Loucy (cell line): ENCODE measurements at regions not wholly inside any gene's neighbourhood (a gene's known extent, or its start where the extent isn't known, plus 50 kb on each side); places are given as distances from the start of the nearest gene placed in this dataset.

ENCODE experiments used
- H2AFZ ChIP-seq: fragments of 200-600 bp; sonication (generic); 2 replicates; pipeline ENCODE4 v1.6.0; 2016; ENCODE audit warnings: antibody characterized with exemption, mild to moderate bottlenecking, low read length, moderate library complexity
- H3F3A ChIP-seq: fragments of 200-600 bp; 2 replicates; pipeline ENCODE4 v1.6.0; 2016; ENCODE audit warnings: antibody characterized with exemption, low read depth, mild to moderate bottlenecking
- H3K27me3 ChIP-seq: fragments of 200-600 bp; sonication (generic); 2 replicates; pipeline ENCODE4 v1.6.1; 2014; ENCODE audit warnings: low read length, mild to moderate bottlenecking; ENCODE audit not compliant: insufficient read depth, poor library complexity, severe bottlenecking
- H3K36me3 ChIP-seq: fragments of 200-600 bp; sonication (generic); 2 replicates; pipeline ENCODE4 v1.6.1; 2016; ENCODE audit warnings: low read length; ENCODE audit not compliant: insufficient read depth
- H3K4me1 ChIP-seq: fragments of 200-600 bp; sonication (generic); 2 replicates; pipeline ENCODE4 v1.5.1; 2014; ENCODE audit warnings: low read length, mild to moderate bottlenecking; ENCODE audit not compliant: insufficient read depth, poor library complexity, severe bottlenecking
- H3K4me2 ChIP-seq: fragments of 200-600 bp; sonication (generic); 2 replicates; pipeline ENCODE4 v1.6.0; 2014; ENCODE audit warnings: antibody characterized with exemption, low read length, low read depth, mild to moderate bottlenecking; ENCODE audit not compliant: poor library complexity, severe bottlenecking
- H3K4me3 ChIP-seq: fragments of 200-600 bp; sonication (generic); 2 replicates; pipeline ENCODE4 v1.5.1; 2014; ENCODE audit warnings: low read length, mild to moderate bottlenecking, mixed read lengths; ENCODE audit not compliant: poor library complexity, severe bottlenecking
- H3K79me2 ChIP-seq: fragments of 200-600 bp; sonication (generic); 2 replicates; pipeline ENCODE4 v1.6.1; 2014; ENCODE audit warnings: low read length; ENCODE audit not compliant: insufficient read depth
- H3K9ac ChIP-seq: fragments of 200-600 bp; sonication (generic); 2 replicates; pipeline ENCODE4 v1.6.0; 2014; ENCODE audit warnings: mild to moderate bottlenecking, low read depth, low read length, moderate library complexity; ENCODE audit not compliant: poor library complexity, severe bottlenecking
- H3K9me2 ChIP-seq: fragments of 200-600 bp; sonication (generic); replicated peaks from 2 replicates; pipeline ENCODE4 v1.6.1; 2016; ENCODE audit warnings: low read depth, low read length, mixed read lengths
- H3K9me3 ChIP-seq: fragments of 200-600 bp; sonication (generic); 2 replicates; pipeline ENCODE4 v1.6.1; 2014; ENCODE audit warnings: mild to moderate bottlenecking, antibody characterized with exemption, low read length, low read depth; ENCODE audit not compliant: insufficient read depth
- H4K20me1 ChIP-seq: fragments of 200-600 bp; sonication (generic); 2 replicates; pipeline ENCODE4 v1.6.0; 2014; ENCODE audit warnings: antibody characterized with exemption, low read length, mild to moderate bottlenecking; ENCODE audit not compliant: insufficient read depth, poor library complexity, severe bottlenecking
- EZH2phosphoT487 ChIP-seq: fragments of 200-600 bp; IDR thresholded peaks from 2 replicates; pipeline ENCODE4 v1.6.1; 2018; ENCODE audit warnings: antibody characterized with exemption, mild to moderate bottlenecking, moderate library complexity, borderline replicate concordance
- TF ChIP-seq, protein P1 (sequence below): fragments of 200-600 bp; sonication (generic); conservative IDR thresholded peaks from 2 replicates; pipeline ENCODE4 v1.5.1; 2014; ENCODE audit warnings: mild to moderate bottlenecking, antibody characterized with exemption, low read length

DNA sequence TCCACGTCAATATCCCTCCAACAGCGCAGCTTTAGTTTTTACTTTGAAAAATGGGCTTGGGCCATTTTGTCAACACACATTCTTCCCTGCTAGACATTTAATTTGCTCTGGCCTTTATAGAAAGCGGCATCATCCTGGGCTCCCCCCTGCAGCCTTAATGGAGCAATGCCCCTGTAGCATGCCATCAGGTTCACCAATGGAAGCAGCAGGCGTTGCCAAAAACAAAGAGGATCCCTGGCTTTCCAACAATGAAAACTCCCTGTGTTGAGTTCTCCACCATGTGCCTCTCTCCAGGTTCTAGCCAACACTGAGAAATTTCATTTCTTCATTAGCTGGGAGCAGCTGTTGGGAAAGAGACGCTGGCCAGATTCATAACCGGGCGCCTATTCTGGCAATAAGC is 139.5 kb downstream of the ZNF622 start:
- TF ChIP-seq, protein P1, sequence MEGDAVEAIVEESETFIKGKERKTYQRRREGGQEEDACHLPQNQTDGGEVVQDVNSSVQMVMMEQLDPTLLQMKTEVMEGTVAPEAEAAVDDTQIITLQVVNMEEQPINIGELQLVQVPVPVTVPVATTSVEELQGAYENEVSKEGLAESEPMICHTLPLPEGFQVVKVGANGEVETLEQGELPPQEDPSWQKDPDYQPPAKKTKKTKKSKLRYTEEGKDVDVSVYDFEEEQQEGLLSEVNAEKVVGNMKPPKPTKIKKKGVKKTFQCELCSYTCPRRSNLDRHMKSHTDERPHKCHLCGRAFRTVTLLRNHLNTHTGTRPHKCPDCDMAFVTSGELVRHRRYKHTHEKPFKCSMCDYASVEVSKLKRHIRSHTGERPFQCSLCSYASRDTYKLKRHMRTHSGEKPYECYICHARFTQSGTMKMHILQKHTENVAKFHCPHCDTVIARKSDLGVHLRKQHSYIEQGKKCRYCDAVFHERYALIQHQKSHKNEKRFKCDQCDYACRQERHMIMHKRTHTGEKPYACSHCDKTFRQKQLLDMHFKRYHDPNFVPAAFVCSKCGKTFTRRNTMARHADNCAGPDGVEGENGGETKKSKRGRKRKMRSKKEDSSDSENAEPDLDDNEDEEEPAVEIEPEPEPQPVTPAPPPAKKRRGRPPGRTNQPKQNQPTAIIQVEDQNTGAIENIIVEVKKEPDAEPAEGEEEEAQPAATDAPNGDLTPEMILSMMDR = no peak
- no peak for TF ChIP-seq EZH2phosphoT487
- Histone ChIP-seq H3K79me2 (no peaks in the 10 kb centered on the region), H3K4me1 (no peaks in the 10 kb centered on the region), H3K27me3 (no peaks in the 10 kb centered on the region), H3K4me3 (no peak overlapping the region), H3K36me3 (no peaks in the 10 kb centered on the region), H3K9me2 (no peaks in the 10 kb centered on the region), H3F3A (no peaks in the 10 kb centered on the region), H4K20me1 (no peaks in the 10 kb centered on the region), H3K9ac (no peak overlapping the region), H2AFZ (no peak overlapping the region), H3K4me2 (no peak overlapping the region), H3K9me3 (no peaks in the 10 kb centered on the region)

DNA sequence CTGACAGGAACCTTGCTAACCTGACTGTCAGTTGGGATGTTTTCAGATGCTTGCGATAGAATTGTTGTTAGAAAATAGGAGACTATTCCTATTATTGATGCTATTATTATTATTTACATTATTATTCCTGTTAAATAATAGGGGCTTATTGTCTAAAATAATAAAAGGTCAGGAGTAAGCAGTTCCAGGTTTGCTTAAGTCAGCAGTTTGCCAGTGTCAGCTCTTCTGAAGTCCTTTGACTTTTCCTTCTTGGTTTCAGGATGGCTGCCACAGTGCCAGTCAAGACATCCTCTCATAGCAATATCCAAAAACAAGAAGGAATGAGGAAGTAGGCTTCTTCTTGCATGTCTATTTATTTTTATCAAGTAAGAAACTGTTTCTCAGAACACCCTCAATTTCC is 141.7 kb upstream of the MARCHF11 start:
- no peaks in the 10 kb centered on the region for H3K9me3 ChIP-seq
- no peaks in the 10 kb centered on the region for H3K9me2 ChIP-seq
- H3K79me2 ChIP-seq = no peaks in the 10 kb centered on the region
- H3K4me2 ChIP-seq = no peak overlapping the region
- H3K4me3 ChIP-seq = no peak overlapping the region
- H3F3A ChIP-seq = no peaks in the 10 kb centered on the region
- no peaks in the 10 kb centered on the region for H3K27me3 ChIP-seq
- no peak for TF ChIP-seq EZH2phosphoT487
- TF ChIP-seq, protein P1 = no peak
- H3K9ac ChIP-seq = no peak overlapping the region
- H3K36me3 ChIP-seq = no peaks in the 10 kb centered on the region
- H2AFZ ChIP-seq = no peak overlapping the region
- H3K4me1 ChIP-seq = no peaks in the 10 kb centered on the region
- no peaks in the 10 kb centered on the region for H4K20me1 ChIP-seq

DNA sequence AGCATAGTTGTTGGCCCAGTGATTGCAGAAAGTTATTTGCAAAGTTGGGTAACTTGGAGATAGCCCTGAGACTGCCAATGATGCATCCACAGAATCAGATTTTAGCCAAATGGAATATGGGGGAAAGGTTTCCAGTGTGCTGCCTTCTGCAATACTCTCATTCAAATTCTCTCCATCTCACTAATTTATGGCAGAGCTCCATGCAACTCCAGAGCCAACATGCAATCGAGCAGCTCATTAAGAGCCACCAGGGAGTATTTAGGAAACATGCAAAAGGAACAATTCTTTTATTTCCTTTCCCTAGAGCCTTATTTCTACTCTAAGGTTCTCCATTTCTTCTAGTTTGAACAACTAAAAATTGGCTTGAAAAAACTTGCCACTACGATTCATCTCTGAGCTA is 135.9 kb upstream of the MARCHF11 start:
- H3K9me2 ChIP-seq = no peaks in the 10 kb centered on the region
- H3F3A ChIP-seq = no peaks in the 10 kb centered on the region
- no peak overlapping the region for H3K9ac ChIP-seq
- TF ChIP-seq, protein P1 = no peak
- TF ChIP-seq EZH2phosphoT487 = no peak
- H2AFZ ChIP-seq = no peak overlapping the region
- H3K79me2 ChIP-seq = no peaks in the 10 kb centered on the region
- no peaks in the 10 kb centered on the region for H3K4me1 ChIP-seq
- H3K9me3 ChIP-seq = no peaks in the 10 kb centered on the region
- no peaks in the 10 kb centered on the region for H3K27me3 ChIP-seq
- H4K20me1 ChIP-seq = no peaks in the 10 kb centered on the region
- no peak overlapping the region for H3K4me3 ChIP-seq
- H3K4me2 ChIP-seq = no peak overlapping the region
- no peaks in the 10 kb centered on the region for H3K36me3 ChIP-seq
